ENCODE measurements at regions not wholly inside any gene's neighbourhood (a gene's known extent, or its start where the extent isn't known, plus 50 kb on each side); places are given as distances from the start of the nearest gene placed in this dataset.

DNA sequence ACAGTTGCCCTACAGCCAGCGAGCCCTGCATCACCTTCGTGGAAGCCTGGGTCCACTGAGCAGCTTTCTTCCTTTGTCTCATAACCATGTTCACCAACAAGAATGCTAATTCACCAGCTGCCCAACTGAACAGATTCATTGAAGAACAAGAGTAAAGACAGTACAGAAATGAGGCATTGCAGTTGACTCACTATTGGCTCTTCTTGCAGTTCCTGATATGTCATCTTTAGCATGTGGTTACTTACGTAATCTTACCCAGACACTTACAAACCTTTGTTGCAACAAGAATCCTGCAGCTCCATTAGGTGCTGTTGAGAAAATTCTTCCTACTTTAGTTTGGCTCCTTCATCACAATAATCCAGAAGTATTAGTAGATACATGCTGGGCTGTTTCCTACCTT, 174.0 kb upstream of the TPK1 start:
- ChIA-PET CTCF (no interaction called here), POLR2A (no interaction called here), RAD21 (ENCODE audit: low non-redundant PET in 1 of 2, low total read pairs in 2 of 2, uncharacterized antibody in 2 of 2, unreplicated experiment in 2 of 2) (no interaction called here)
- DNase-seq (ENCODE audit: low read depth, low spot score) (no peak), ATAC-seq (no peak)
- no peaks in the 10 kb centered on the region for H3K9me2 ChIP-seq (ENCODE audit: insufficient read depth)
- no peak for TF ChIP-seq YY1 (IDR thresholded peaks at IDR 0.05; ENCODE audit: extremely low read depth, insufficient replicate concordance, low read depth, low read length)
- H3K4me2 ChIP-seq (ENCODE audit: low read length) = no peak overlapping the region
- no TSS peak for BruUV-seq (replicated peaks)
- H3K79me2 ChIP-seq (ENCODE audit: insufficient read depth, low read length) = no peaks in the 10 kb centered on the region
- no peaks in the 10 kb centered on the region for H3K27me3 ChIP-seq (ENCODE audit: insufficient read depth, low read length)
- no peaks in the 10 kb centered on the region for H3K9me3 ChIP-seq (ENCODE audit: control insufficient read depth in 1 of 2, insufficient read depth in 1 of 2, low read depth in 1 of 2, low read length in 2 of 2)
- intact Hi-C loops (cut with micrococcal nuclease) = no loop called here
- H2AFZ ChIP-seq (ENCODE audit: low read depth, low read length, poor library complexity, severe bottlenecking) = no peak overlapping the region
- no peak overlapping the region for H3K27ac ChIP-seq (ENCODE audit: low read depth, low read length)
- H3K36me3 ChIP-seq (ENCODE audit: control insufficient read depth in 1 of 2, insufficient read depth in 2 of 2, low read length in 2 of 2) = no peaks in the 10 kb centered on the region
- H4K20me1 ChIP-seq (ENCODE audit: insufficient read depth) = no peaks in the 10 kb centered on the region
- H3K9ac ChIP-seq (ENCODE audit: low read length) = no peak overlapping the region
- H3K4me3 ChIP-seq (replicated peaks in 1 of 2; ENCODE audit: low read depth in 1 of 2, low read length in 2 of 2) = no peak overlapping the region
- no peaks in the 10 kb centered on the region for H3K4me1 ChIP-seq (ENCODE audit: control insufficient read depth in 1 of 2, insufficient read depth in 2 of 2, low read length in 2 of 2)

DNA sequence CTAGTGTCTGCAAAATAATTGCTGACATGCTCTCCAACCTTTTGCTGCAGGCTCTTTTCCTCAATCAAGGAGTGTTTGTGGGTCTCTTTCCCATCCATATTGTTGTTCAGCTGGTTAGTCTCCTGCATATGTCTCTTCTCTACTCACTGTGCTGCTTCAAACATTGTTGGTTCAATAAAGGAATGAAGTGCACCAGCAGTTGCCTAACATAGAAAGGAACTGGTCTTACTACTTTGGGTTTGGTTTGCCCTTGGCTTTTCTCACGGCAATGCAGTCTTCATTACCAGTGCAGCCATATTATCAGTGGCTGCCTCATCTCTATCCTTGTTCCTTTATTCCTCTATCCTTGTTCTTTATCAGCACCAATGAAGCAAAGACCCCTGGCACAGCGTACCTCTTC, 169.7 kb upstream of the TPK1 start:
- Histone ChIP-seq H3K9me2 (ENCODE audit: insufficient read depth) (no peaks in the 10 kb centered on the region), H3K27ac (ENCODE audit: low read depth, low read length) (no peak overlapping the region), H2AFZ (ENCODE audit: low read depth, low read length, poor library complexity, severe bottlenecking) (no peak overlapping the region), H3K79me2 (ENCODE audit: insufficient read depth, low read length) (no peaks in the 10 kb centered on the region), H3K4me1 (ENCODE audit: control insufficient read depth in 1 of 2, insufficient read depth in 2 of 2, low read length in 2 of 2) (no peaks in the 10 kb centered on the region), H3K4me3 (replicated peaks in 1 of 2; ENCODE audit: low read depth in 1 of 2, low read length in 2 of 2) (no peak overlapping the region), H3K36me3 (ENCODE audit: control insufficient read depth in 1 of 2, insufficient read depth in 2 of 2, low read length in 2 of 2) (no peaks in the 10 kb centered on the region), H3K9ac (ENCODE audit: low read length) (no peak overlapping the region), H4K20me1 (ENCODE audit: insufficient read depth) (no peaks in the 10 kb centered on the region), H3K4me2 (ENCODE audit: low read length) (no peak overlapping the region), H3K9me3 (ENCODE audit: control insufficient read depth in 1 of 2, insufficient read depth in 1 of 2, low read depth in 1 of 2, low read length in 2 of 2) (no peaks in the 10 kb centered on the region), H3K27me3 (ENCODE audit: insufficient read depth, low read length) (no peaks in the 10 kb centered on the region)
- ChIA-PET POLR2A (no interaction called here), CTCF (no interaction called here), RAD21 (ENCODE audit: low non-redundant PET in 1 of 2, low total read pairs in 2 of 2, uncharacterized antibody in 2 of 2, unreplicated experiment in 2 of 2) (no interaction called here)
- no peak for DNase-seq (ENCODE audit: low read depth, low spot score)
- intact Hi-C loops (cut with micrococcal nuclease) = no loop called here
- no TSS peak for BruUV-seq (replicated peaks)
- no peak for ATAC-seq
- TF ChIP-seq ELF1 (IDR thresholded peaks at IDR 0.05; ENCODE audit: borderline replicate concordance, low read depth) = no peak
- TF ChIP-seq, protein P1, sequence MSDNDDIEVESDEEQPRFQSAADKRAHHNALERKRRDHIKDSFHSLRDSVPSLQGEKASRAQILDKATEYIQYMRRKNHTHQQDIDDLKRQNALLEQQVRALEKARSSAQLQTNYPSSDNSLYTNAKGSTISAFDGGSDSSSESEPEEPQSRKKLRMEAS (IDR thresholded peaks at IDR 0.05) = no peak
- TF ChIP-seq JUND (IDR thresholded peaks at IDR 0.05) = no peak
- no peak for TF ChIP-seq TCF7L2 (IDR thresholded peaks at IDR 0.05; ENCODE audit: borderline replicate concordance, extremely low read depth, insufficient read depth, insufficient read length)
- TF ChIP-seq, protein P2, sequence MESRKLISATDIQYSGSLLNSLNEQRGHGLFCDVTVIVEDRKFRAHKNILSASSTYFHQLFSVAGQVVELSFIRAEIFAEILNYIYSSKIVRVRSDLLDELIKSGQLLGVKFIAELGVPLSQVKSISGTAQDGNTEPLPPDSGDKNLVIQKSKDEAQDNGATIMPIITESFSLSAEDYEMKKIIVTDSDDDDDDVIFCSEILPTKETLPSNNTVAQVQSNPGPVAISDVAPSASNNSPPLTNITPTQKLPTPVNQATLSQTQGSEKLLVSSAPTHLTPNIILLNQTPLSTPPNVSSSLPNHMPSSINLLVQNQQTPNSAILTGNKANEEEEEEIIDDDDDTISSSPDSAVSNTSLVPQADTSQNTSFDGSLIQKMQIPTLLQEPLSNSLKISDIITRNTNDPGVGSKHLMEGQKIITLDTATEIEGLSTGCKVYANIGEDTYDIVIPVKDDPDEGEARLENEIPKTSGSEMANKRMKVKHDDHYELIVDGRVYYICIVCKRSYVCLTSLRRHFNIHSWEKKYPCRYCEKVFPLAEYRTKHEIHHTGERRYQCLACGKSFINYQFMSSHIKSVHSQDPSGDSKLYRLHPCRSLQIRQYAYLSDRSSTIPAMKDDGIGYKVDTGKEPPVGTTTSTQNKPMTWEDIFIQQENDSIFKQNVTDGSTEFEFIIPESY (IDR thresholded peaks at IDR 0.05; ENCODE audit: extremely low read depth, insufficient replicate concordance, low read length) = no peak
- TF ChIP-seq FOSL1 (IDR thresholded peaks at IDR 0.05; ENCODE audit: low read depth) = no peak
- TF ChIP-seq SP1 (IDR thresholded peaks at IDR 0.05; ENCODE audit: low read depth) = no peak
- TF ChIP-seq EZH2 (IDR thresholded peaks at IDR 0.05) = no peak
- TF ChIP-seq EZH2phosphoT487 (IDR thresholded peaks at IDR 0.05; ENCODE audit: borderline replicate concordance) = no peak
- no peak for TF ChIP-seq EGR1 (IDR thresholded peaks at IDR 0.05; ENCODE audit: low read depth)
- TF ChIP-seq CBX3 (IDR thresholded peaks at IDR 0.05; ENCODE audit: low read depth) = no peak
- no peak for TF ChIP-seq SRF (IDR thresholded peaks at IDR 0.05; ENCODE audit: low read depth)
- TF ChIP-seq POLR2AphosphoS5 (IDR thresholded peaks at IDR 0.05; ENCODE audit: low read depth, low read length) = no peak
- TF ChIP-seq, protein P3, sequence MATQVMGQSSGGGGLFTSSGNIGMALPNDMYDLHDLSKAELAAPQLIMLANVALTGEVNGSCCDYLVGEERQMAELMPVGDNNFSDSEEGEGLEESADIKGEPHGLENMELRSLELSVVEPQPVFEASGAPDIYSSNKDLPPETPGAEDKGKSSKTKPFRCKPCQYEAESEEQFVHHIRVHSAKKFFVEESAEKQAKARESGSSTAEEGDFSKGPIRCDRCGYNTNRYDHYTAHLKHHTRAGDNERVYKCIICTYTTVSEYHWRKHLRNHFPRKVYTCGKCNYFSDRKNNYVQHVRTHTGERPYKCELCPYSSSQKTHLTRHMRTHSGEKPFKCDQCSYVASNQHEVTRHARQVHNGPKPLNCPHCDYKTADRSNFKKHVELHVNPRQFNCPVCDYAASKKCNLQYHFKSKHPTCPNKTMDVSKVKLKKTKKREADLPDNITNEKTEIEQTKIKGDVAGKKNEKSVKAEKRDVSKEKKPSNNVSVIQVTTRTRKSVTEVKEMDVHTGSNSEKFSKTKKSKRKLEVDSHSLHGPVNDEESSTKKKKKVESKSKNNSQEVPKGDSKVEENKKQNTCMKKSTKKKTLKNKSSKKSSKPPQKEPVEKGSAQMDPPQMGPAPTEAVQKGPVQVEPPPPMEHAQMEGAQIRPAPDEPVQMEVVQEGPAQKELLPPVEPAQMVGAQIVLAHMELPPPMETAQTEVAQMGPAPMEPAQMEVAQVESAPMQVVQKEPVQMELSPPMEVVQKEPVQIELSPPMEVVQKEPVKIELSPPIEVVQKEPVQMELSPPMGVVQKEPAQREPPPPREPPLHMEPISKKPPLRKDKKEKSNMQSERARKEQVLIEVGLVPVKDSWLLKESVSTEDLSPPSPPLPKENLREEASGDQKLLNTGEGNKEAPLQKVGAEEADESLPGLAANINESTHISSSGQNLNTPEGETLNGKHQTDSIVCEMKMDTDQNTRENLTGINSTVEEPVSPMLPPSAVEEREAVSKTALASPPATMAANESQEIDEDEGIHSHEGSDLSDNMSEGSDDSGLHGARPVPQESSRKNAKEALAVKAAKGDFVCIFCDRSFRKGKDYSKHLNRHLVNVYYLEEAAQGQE (IDR thresholded peaks at IDR 0.05; ENCODE audit: low read depth) = no peak
- TF ChIP-seq RAD21 (IDR thresholded peaks at IDR 0.05; ENCODE audit: low read depth) = no peak
- no peak for TF ChIP-seq SIN3A (IDR thresholded peaks at IDR 0.05; ENCODE audit: low read depth)
- TF ChIP-seq, protein P4, sequence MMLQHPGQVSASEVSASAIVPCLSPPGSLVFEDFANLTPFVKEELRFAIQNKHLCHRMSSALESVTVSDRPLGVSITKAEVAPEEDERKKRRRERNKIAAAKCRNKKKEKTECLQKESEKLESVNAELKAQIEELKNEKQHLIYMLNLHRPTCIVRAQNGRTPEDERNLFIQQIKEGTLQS (IDR thresholded peaks at IDR 0.05) = no peak

Measured in HCT116 (cell line).